ENCODE measurements at regions not wholly inside any gene's neighbourhood (a gene's known extent, or its start where the extent isn't known, plus 50 kb on each side); places are given as distances from the start of the nearest gene placed in this dataset.
"Not testable (repeated sequence)": the region's sequence is repeated elsewhere in the genome, so short reads cannot be mapped to it uniquely, and the experiment has no call there.

- DNase-seq: no peak
Observed at GRCh38 chr13:50277906-50278305, 262.7 kb downstream of the KCNRG start.

DNA sequence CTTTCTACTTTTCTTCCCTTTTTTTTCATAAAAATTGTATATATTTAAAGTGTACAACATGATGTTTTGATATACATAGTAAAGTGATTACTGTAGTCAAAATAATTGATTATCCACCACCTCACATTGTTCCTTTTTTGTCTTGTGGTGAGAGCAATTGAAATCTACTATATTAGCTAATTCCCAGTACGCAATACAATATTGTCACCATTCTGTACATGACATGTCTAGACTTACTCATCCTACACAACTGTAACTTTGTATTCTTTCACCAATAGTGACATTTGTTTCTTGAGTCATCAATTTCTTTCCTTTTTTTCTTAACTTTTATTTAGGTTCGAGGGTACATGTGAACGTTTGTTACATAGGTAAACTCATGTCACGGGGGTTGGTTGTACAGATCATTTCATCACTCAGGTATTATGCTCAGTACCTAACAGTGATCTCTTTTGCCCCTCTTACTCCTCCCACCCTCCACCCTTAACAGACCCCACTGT is 265.2 kb downstream of the KCNRG start:
- no peak for DNase-seq

GRCh38 chr13:50282016-50282415 is 266.8 kb downstream of the KCNRG start:
- no peak for DNase-seq

- DNase-seq: no peak
Observed at GRCh38 chr13:50283017-50283416, 267.8 kb downstream of the KCNRG start.

GRCh38 chr13:50284540-50284939 is 269.3 kb downstream of the KCNRG start:
- no peak for DNase-seq

- no peak for DNase-seq
Observed at GRCh38 chr13:50285283-50285682, 270.0 kb downstream of the KCNRG start.

DNA sequence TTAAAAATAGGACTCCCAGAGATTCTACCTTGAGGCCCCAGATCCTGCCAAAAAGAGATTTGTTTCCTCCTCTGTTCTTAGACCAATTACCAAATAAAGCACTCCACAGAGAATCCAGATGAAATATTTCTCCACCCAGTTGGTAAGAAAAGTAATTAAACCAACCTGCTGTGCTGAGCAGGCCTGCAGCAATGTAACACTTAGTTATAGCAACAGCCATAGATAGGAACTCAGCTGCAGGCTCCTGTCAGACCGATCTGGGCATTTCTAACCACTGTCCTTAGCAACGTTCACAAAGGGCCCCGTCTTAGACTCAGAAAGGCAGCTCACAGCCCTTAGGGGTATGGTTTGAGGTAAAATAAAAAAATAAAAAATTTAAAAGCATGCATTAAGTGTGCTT is 271.1 kb downstream of the KCNRG start:
- DNase-seq: no peak

- DNase-seq: no peak
Observed at GRCh38 chr13:50290186-50290585, 274.9 kb downstream of the KCNRG start.

- no peak for DNase-seq
Observed at GRCh38 chr13:50291611-50292010, 276.4 kb downstream of the KCNRG start.

DNA sequence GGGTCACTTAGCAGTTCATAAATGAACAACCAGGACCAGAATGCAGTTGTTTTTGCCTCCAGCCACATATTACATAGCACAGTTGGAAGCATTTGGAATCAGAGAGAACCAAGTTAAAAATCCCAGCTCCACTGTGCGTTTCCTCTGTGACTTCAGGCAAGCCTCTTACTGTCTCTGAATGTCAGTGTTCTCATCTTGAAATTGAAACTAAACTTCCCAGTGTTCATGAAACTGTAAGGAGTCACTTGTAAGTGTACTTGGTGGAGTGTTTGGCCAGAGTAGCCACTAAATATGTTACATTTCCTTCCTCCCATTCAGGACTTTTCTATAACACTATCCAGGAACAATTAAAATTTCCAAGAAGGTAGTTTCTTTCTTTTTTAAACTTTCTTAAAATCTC is 276.8 kb downstream of the KCNRG start:
- DNase-seq: no peak

DNA sequence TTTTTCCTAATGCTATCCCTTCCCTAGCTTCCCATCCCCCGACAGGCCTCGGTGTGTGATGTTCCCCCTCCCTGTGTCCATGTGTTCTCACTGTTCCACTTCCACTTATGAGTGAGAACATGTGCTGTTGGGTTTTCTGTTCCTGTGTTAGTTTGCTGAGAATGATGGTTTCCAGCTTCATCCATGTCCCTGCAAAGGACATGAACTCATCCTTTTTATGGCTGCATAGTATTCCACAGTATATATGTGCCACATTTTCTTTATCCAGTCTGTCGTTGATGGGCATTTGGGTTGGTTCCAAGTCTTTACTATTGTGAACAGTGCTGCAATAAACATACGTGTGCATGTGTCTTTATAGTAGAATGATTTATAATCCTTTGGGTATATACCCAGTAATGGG is 279.2 kb downstream of the KCNRG start:
- DNase-seq: not testable (repeated sequence)

- no peak for DNase-seq
Observed at GRCh38 chr13:50299546-50300249, 284.5 kb downstream of the KCNRG start.

- DNase-seq: no peak
Observed at GRCh38 chr13:50303963-50304721, 288.9 kb downstream of the KCNRG start.

DNA sequence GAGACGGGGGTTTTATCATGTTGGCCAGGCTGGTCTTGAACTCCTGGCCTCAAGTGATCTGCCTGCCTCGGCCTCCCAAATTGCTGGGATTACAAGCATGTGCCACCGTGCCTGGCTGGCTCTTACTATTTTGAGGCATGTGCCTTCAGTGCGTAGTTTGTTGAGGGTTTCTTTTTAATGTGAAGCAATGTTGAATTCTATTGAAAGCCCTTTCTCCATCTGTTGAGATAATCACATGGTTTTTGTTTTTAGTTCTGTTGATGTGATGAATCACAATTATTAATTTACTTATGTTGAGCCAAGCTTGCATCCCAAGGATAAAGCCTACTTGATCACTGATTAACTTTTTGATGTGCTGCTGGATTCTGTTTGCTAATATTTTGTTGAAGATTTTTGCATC is 290.9 kb downstream of the KCNRG start:
- no peak for DNase-seq

GRCh38 chr13:50309318-50309717 is 294.1 kb downstream of the KCNRG start:
- no peak for DNase-seq

DNA sequence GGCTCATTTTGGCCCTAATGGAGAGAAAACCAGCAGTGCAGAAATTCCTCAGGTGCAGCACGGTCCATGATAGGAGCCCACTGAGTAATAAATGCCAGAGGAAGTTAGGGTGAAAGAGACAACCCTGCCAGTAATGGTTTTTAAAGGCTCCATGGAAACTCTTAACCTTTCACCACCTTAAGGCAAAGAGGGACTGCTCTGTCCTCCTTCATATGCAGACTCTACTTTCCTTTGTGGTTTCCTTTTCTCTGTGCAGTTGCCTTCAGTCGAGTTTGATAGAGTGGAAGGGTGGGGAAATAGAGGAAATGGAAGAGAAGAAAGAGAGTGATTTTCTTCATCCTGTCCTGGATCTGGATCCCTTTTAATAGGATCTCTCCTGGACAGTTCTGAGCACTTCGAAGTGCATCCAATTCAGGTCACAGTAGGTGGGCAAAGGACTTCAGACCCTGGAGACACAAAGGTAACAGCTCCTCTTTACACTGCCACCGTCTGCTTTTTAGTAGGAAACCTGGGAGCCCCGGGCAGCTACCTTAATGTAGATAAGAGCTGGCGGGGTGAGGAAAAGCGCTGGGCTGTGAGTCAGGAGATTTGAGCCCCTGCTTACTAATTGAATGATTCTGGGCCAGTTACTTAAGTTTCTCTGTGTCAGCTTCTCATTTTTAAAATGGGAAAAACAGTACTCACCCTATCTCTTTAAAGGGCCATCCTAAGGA is 294.8 kb downstream of the KCNRG start:
- no peak for DNase-seq

DNA sequence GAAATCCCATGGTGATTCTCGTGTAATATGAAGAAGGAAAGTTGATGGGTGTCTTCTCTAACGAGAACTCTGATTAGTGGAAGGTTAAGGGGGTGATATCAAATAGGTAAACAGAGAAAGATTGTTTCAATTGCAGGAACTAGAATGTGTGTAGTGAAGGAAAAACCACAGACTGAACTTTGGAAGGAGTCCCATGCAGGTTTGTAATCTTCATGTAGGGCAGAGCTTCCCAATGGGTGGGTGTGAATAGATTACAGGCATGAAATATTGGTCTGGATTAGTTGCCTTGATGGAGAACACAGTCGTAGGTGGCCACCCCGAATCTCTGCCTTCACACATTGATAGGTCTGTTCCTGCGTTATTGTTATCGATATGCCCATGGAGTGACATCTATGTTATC is 295.5 kb downstream of the KCNRG start:
- DNase-seq: no peak

DNA sequence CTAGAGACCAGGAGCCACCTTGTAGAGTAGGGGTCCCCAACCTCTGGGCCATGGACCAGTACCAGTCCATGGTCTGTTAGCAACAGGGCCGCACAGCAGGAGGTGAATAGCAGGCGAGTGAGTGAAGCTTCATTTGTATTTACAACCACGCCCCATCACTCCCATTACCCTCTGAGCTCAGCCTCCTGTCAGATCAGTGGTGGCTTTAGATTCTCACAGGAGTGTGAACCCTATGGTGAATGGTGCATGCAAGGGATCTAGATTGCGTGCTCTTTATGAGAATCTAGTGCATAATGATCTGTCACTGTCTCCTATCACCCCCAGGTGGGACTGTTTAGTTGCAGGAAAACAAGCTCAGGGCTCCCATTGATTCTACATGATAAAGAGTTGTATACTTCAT is 303.6 kb downstream of the KCNRG start:
- no peak for DNase-seq

DNA sequence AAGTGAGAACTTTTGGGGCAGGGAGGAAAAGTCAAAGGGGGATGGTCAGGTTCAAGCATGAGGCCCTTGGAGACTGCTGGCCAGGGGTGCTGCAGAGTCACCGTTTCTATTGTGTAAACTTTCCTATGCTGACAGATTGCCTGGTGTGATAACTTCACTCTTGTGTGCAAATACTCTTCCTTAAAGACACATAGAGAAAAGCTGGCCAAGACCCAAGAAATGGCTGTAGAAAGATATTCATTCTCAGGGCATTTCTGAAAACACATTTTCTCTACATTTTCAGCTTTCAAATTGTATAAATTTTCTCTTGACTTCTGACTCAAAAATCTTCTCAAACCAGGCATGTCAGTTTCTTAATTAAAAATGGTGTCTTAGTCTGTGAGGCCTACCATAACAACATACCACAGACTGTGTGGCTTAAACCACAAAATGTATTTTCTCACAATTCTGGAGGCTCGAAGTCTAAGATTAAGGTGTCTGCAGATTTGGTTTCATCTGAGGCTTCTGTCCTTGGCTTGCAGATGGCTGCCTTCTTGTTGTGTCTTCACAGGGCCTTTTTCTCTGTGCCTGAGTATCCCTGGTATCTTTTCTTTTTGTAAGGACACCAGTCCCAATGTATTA is 304.5 kb downstream of the KCNRG start:
- DNase-seq: no peak

DNA sequence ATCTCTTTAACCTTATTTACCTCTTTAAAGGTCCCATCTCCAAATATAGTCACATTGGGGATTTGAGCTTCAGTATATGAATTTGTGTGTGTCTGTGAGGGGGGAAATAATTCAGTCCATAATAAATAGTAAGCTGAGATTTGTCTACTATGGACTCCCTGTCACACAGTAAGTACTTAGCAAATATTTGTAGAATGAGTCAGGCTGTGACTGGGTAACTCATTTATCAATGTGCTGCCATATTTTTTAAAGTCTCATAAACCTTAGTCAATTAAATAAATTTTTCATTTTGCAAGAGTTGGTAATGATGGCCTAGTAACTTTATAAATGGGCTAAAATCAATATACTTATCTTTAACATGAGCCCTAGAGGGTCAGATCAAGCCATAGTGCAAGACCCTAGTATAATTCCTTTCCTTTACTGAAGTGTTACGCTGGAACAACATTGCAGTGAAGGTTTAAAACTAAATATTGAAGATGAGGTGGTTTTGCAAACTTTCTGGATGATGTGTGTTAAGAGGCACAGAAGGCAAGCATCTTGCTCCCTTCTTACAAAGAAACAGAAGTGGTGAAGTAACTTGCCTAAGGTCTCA is 305.1 kb downstream of the KCNRG start:
- DNase-seq: no peak

GRCh38 chr13:50322006-50322405 is 306.8 kb downstream of the KCNRG start:
- no peak for DNase-seq

DNA sequence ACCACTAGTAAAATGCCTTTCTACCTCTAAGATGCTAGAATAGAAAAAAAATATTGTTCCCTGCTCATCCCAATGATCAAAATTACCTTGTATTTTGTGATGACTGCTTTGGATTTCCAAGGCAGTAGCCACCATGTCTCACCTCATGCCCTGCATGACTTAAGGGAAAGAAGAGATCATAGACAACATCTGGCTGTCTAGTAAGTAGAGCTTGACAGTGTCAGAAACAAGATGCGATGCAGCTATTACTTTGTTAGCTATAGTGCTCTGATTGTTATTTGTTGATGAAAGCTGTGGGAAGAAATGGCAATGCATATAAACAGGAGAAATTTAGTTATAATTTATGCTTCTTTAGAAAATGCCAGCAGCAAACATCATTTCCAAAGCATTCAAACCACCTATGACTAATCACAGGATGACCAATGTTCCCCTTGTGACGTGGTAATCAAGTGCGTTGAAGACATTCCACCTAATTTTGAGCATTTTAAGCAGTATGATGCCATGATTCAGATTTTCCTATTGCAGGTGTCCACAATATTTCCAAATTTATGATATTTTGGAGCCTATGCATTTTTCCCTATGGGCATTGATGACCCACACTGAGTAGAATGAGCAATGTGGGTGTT is 308.3 kb downstream of the KCNRG start:
- DNase-seq: no peak

All from NCI-H524 treated with DMSO at 0.1 percent for 48 hours (cell line).